Neural progenitor cell (in vitro differentiated cells): ENCODE measurements at regions not wholly inside any gene's neighbourhood (a gene's known extent, or its start where the extent isn't known, plus 50 kb on each side); places are given as distances from the start of the nearest gene placed in this dataset.

Experiments used
- DNase-seq: peaks from one replicate; pipeline ENCODE4 v3.0.0-alpha.2; 2016; ENCODE audit warnings: low spot score
- H2AFZ ChIP-seq: fragments of 200-600 bp; sonication (generic); replicated peaks from 2 replicates; pipeline ENCODE4 v1.6.1; 2016; ENCODE audit warnings: antibody characterized with exemption
- H3F3A ChIP-seq: fragments of 200-600 bp; sonication (generic); 2 replicates; pipeline ENCODE4 v1.6.1; 2016; ENCODE audit warnings: antibody characterized with exemption, low read depth
- H3K27ac ChIP-seq: fragments of 200-600 bp; sonication (generic); 2 replicates; pipeline ENCODE4 v1.5.1; 2016; ENCODE audit warnings: mild to moderate bottlenecking
- H3K27me3 ChIP-seq: fragments of 200-600 bp; sonication (generic); 2 replicates; pipeline ENCODE4 v1.6.1; 2016; ENCODE audit warnings: mild to moderate bottlenecking, moderate library complexity
- H3K36me3 ChIP-seq: fragments of 200-600 bp; sonication (generic); 2 replicates; pipeline ENCODE4 v1.5.1; 2016
- H3K4me1 ChIP-seq: fragments of 200-600 bp; sonication (generic); 2 replicates; pipeline ENCODE4 v1.6.1; 2016; ENCODE audit warnings: mixed run types
- H3K4me2 ChIP-seq: fragments of 200-600 bp; sonication (generic); 2 replicates; pipeline ENCODE4 v1.6.1; 2016
- H3K4me3 ChIP-seq: fragments of 200-600 bp; sonication (generic); 2 replicates; pipeline ENCODE4 v1.5.1; 2016
- H3K79me2 ChIP-seq: fragments of 200-600 bp; sonication (generic); 2 replicates; pipeline ENCODE4 v1.6.1; 2016; ENCODE audit warnings: low read depth
- H3K9ac ChIP-seq: fragments of 200-600 bp; sonication (generic); 2 replicates; pipeline ENCODE4 v1.6.1; 2016
- H3K9me3 ChIP-seq: fragments of 200-600 bp; sonication (generic); 2 replicates; pipeline ENCODE4 v1.5.1; 2016; ENCODE audit warnings: low read depth
- H4K20me1 ChIP-seq: fragments of 200-600 bp; sonication (generic); 2 replicates; pipeline ENCODE4 v1.6.1; 2016; ENCODE audit warnings: low read depth
- H3K27ac Mint-ChIP-seq: 3 replicates; pipeline ENCODE4 v1.8.0; 2021; ENCODE audit warnings: mixed read lengths
- H3K27me3 Mint-ChIP-seq: 2 replicates; pipeline ENCODE4 v1.8.0; 2022; ENCODE audit warnings: low read depth, mild to moderate bottlenecking, inconsistent platforms, moderate library complexity, mixed read lengths; ENCODE audit not compliant: insufficient read depth
- H3K36me3 Mint-ChIP-seq: 3 replicates; pipeline ENCODE4 v1.8.0; 2021; ENCODE audit warnings: mixed read lengths
- H3K4me1 Mint-ChIP-seq: 3 replicates; pipeline ENCODE4 v1.8.0; 2021; ENCODE audit warnings: mixed read lengths
- H3K4me3 Mint-ChIP-seq: 3 replicates; pipeline ENCODE4 v1.8.0; 2021; ENCODE audit warnings: mild to moderate bottlenecking, moderate library complexity, mixed read lengths
- H3K9me3 Mint-ChIP-seq: 3 replicates; pipeline ENCODE4 v1.8.0; 2020; ENCODE audit warnings: mixed read lengths
- EZH2 ChIP-seq: fragments of 200-600 bp; sonication (generic); IDR thresholded peaks from 2 replicates; pipeline ENCODE4 v1.6.1; 2017; ENCODE audit warnings: antibody characterized with exemption, mild to moderate bottlenecking, moderate library complexity
- EZH2phosphoT487 ChIP-seq: fragments of 200-600 bp; sonication (generic); IDR thresholded peaks from 2 replicates; pipeline ENCODE4 v1.6.1; 2017; ENCODE audit warnings: antibody characterized with exemption
- TF ChIP-seq, protein P1 (sequence below): fragments of 200-600 bp; sonication (generic); IDR thresholded peaks from 2 replicates; pipeline ENCODE4 v1.5.1; 2017; ENCODE audit warnings: antibody characterized with exemption, mild to moderate bottlenecking

DNA sequence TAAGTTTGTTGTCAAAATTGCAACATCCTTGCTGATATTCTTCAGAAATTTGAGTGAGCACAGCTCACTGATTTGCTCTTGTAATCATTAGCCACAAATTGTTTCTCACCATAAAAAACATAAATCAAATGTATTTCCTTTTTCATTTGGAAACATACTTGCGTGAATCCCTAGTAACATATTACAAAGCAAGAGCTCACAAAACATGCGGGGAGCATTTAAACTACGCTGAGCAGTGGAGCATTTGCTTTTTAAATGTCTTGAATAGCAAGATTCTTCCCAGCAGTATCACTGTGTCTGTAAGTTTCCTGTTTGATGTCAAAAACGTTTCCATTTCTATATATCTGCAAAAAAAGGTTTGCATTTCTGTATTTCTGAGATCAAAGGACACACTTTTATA is 788.3 kb upstream of the SALL3 start:
- no peak overlapping the region for H3K4me3 ChIP-seq
- H3K9me3 Mint-ChIP-seq: peaks cover 34% of the 10 kb centered on the region
- H4K20me1 ChIP-seq: no peaks in the 10 kb centered on the region
- H3K36me3 Mint-ChIP-seq: peaks cover 13% of the 10 kb centered on the region
- no peaks in the 10 kb centered on the region for H3K79me2 ChIP-seq
- no peaks in the 10 kb centered on the region for H3F3A ChIP-seq
- H3K27me3 ChIP-seq: no peaks in the 10 kb centered on the region
- DNase-seq: no peak
- H3K27ac ChIP-seq: no peak overlapping the region
- TF ChIP-seq, protein P1, sequence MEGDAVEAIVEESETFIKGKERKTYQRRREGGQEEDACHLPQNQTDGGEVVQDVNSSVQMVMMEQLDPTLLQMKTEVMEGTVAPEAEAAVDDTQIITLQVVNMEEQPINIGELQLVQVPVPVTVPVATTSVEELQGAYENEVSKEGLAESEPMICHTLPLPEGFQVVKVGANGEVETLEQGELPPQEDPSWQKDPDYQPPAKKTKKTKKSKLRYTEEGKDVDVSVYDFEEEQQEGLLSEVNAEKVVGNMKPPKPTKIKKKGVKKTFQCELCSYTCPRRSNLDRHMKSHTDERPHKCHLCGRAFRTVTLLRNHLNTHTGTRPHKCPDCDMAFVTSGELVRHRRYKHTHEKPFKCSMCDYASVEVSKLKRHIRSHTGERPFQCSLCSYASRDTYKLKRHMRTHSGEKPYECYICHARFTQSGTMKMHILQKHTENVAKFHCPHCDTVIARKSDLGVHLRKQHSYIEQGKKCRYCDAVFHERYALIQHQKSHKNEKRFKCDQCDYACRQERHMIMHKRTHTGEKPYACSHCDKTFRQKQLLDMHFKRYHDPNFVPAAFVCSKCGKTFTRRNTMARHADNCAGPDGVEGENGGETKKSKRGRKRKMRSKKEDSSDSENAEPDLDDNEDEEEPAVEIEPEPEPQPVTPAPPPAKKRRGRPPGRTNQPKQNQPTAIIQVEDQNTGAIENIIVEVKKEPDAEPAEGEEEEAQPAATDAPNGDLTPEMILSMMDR: no peak
- TF ChIP-seq EZH2phosphoT487 (no peak), EZH2 (no peak)
- no peaks in the 10 kb centered on the region for H3K9me3 ChIP-seq
- H3K4me1 Mint-ChIP-seq: peaks cover 45% of the 10 kb centered on the region
- no peak overlapping the region for H2AFZ ChIP-seq
- H3K4me1 ChIP-seq: no peaks in the 10 kb centered on the region
- H3K36me3 ChIP-seq: no peaks in the 10 kb centered on the region
- peaks cover 5% of the 10 kb centered on the region for H3K27me3 Mint-ChIP-seq
- H3K27ac Mint-ChIP-seq: peak overlapping the region; percentile 58
- H3K4me3 Mint-ChIP-seq: no peak overlapping the region
- H3K4me2 ChIP-seq: no peak overlapping the region
- no peak overlapping the region for H3K9ac ChIP-seq

GRCh38 chr18:78192054-78192453 is 787.6 kb upstream of the SALL3 start:
- H2AFZ ChIP-seq: no peak overlapping the region
- Mint-ChIP-seq H3K36me3 (peaks cover 13% of the 10 kb centered on the region), H3K4me1 (peaks cover 51% of the 10 kb centered on the region), H3K9me3 (peaks cover 34% of the 10 kb centered on the region), H3K4me3 (no peak overlapping the region), H3K27ac (peak overlapping the region; percentile 29), H3K27me3 (peaks cover 5% of the 10 kb centered on the region)
- H4K20me1 ChIP-seq: no peaks in the 10 kb centered on the region
- no peak overlapping the region for H3K4me2 ChIP-seq
- peak; percentile 23 for DNase-seq
- H3K4me1 ChIP-seq: no peaks in the 10 kb centered on the region
- no peak overlapping the region for H3K4me3 ChIP-seq
- H3K9me3 ChIP-seq: no peaks in the 10 kb centered on the region
- no peaks in the 10 kb centered on the region for H3F3A ChIP-seq
- H3K27ac ChIP-seq: no peak overlapping the region
- no peaks in the 10 kb centered on the region for H3K36me3 ChIP-seq
- no peak for TF ChIP-seq EZH2
- TF ChIP-seq EZH2phosphoT487: no peak
- TF ChIP-seq, protein P1: peak; percentile 16
- H3K9ac ChIP-seq: no peak overlapping the region
- no peaks in the 10 kb centered on the region for H3K79me2 ChIP-seq
- no peaks in the 10 kb centered on the region for H3K27me3 ChIP-seq

GRCh38 chr18:78196280-78196679 is 783.3 kb upstream of the SALL3 start:
- H3K27ac Mint-ChIP-seq: peak overlapping the region; percentile 44
- peaks cover 16% of the 10 kb centered on the region for H3K27me3 Mint-ChIP-seq
- TF ChIP-seq, protein P1: no peak
- TF ChIP-seq EZH2phosphoT487: no peak
- TF ChIP-seq EZH2: no peak
- peaks cover 21% of the 10 kb centered on the region for H3K36me3 Mint-ChIP-seq
- Histone ChIP-seq H3K36me3 (no peaks in the 10 kb centered on the region), H3K9me3 (no peaks in the 10 kb centered on the region), H3K4me2 (no peak overlapping the region), H3K4me1 (no peaks in the 10 kb centered on the region), H3F3A (no peaks in the 10 kb centered on the region), H3K9ac (no peak overlapping the region), H3K4me3 (no peak overlapping the region), H4K20me1 (no peaks in the 10 kb centered on the region), H3K27me3 (no peaks in the 10 kb centered on the region), H2AFZ (no peak overlapping the region), H3K79me2 (no peaks in the 10 kb centered on the region), H3K27ac (no peak overlapping the region)
- peaks cover 75% of the 10 kb centered on the region for H3K4me1 Mint-ChIP-seq
- no peak overlapping the region for H3K4me3 Mint-ChIP-seq
- no peak for DNase-seq
- H3K9me3 Mint-ChIP-seq: peaks cover 37% of the 10 kb centered on the region
